ENCODE measurements at regions not wholly inside any gene's neighbourhood (a gene's known extent, or its start where the extent isn't known, plus 50 kb on each side); places are given as distances from the start of the nearest gene placed in this dataset.

- TF ChIP-seq, protein P1, sequence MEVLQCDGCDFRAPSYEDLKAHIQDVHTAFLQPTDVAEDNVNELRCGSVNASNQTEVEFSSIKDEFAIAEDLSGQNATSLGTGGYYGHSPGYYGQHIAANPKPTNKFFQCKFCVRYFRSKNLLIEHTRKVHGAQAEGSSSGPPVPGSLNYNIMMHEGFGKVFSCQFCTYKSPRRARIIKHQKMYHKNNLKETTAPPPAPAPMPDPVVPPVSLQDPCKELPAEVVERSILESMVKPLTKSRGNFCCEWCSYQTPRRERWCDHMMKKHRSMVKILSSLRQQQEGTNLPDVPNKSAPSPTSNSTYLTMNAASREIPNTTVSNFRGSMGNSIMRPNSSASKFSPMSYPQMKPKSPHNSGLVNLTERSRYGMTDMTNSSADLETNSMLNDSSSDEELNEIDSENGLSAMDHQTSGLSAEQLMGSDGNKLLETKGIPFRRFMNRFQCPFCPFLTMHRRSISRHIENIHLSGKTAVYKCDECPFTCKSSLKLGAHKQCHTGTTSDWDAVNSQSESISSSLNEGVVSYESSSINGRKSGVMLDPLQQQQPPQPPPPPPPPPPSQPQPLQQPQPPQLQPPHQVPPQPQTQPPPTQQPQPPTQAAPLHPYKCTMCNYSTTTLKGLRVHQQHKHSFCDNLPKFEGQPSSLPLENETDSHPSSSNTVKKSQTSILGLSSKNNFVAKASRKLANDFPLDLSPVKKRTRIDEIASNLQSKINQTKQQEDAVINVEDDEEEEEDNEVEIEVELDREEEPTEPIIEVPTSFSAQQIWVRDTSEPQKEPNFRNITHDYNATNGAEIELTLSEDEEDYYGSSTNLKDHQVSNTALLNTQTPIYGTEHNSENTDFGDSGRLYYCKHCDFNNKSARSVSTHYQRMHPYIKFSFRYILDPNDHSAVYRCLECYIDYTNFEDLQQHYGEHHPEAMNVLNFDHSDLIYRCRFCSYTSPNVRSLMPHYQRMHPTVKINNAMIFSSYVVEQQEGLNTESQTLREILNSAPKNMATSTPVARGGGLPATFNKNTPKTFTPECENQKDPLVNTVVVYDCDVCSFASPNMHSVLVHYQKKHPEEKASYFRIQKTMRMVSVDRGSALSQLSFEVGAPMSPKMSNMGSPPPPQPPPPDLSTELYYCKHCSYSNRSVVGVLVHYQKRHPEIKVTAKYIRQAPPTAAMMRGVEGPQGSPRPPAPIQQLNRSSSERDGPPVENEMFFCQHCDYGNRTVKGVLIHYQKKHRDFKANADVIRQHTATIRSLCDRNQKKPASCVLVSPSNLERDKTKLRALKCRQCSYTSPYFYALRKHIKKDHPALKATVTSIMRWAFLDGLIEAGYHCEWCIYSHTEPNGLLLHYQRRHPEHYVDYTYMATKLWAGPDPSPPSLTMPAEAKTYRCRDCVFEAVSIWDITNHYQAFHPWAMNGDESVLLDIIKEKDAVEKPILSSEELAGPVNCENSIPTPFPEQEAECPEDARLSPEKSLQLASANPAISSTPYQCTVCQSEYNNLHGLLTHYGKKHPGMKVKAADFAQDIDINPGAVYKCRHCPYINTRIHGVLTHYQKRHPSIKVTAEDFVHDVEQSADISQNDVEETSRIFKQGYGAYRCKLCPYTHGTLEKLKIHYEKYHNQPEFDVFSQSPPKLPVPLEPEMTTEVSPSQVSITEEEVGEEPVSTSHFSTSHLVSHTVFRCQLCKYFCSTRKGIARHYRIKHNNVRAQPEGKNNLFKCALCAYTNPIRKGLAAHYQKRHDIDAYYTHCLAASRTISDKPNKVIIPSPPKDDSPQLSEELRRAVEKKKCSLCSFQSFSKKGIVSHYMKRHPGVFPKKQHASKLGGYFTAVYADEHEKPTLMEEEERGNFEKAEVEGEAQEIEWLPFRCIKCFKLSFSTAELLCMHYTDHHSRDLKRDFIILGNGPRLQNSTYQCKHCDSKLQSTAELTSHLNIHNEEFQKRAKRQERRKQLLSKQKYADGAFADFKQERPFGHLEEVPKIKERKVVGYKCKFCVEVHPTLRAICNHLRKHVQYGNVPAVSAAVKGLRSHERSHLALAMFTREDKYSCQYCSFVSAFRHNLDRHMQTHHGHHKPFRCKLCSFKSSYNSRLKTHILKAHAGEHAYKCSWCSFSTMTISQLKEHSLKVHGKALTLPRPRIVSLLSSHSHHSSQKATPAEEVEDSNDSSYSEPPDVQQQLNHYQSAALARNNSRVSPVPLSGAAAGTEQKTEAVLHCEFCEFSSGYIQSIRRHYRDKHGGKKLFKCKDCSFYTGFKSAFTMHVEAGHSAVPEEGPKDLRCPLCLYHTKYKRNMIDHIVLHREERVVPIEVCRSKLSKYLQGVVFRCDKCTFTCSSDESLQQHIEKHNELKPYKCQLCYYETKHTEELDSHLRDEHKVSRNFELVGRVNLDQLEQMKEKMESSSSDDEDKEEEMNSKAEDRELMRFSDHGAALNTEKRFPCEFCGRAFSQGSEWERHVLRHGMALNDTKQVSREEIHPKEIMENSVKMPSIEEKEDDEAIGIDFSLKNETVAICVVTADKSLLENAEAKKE (CRISPR knock-in tag; IDR thresholded peaks at IDR 0.05) = no peak
- TF ChIP-seq EZH2phosphoT487 (IDR thresholded peaks at IDR 0.05; ENCODE audit: unreplicated experiment) (no peak), EZH2 (IDR thresholded peaks at IDR 0.05; ENCODE audit: low read depth, unreplicated experiment) (no peak), ZNF331 (CRISPR knock-in tag; IDR thresholded peaks at IDR 0.05; ENCODE audit: low read depth) (no peak), ETS1 (IDR thresholded peaks at IDR 0.05) (no peak), ZNF114 (CRISPR knock-in tag; IDR thresholded peaks at IDR 0.05) (no peak)
- TF ChIP-seq, protein P2, sequence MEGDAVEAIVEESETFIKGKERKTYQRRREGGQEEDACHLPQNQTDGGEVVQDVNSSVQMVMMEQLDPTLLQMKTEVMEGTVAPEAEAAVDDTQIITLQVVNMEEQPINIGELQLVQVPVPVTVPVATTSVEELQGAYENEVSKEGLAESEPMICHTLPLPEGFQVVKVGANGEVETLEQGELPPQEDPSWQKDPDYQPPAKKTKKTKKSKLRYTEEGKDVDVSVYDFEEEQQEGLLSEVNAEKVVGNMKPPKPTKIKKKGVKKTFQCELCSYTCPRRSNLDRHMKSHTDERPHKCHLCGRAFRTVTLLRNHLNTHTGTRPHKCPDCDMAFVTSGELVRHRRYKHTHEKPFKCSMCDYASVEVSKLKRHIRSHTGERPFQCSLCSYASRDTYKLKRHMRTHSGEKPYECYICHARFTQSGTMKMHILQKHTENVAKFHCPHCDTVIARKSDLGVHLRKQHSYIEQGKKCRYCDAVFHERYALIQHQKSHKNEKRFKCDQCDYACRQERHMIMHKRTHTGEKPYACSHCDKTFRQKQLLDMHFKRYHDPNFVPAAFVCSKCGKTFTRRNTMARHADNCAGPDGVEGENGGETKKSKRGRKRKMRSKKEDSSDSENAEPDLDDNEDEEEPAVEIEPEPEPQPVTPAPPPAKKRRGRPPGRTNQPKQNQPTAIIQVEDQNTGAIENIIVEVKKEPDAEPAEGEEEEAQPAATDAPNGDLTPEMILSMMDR (conservative IDR thresholded peaks at IDR 0.05; ENCODE audit: low read depth in 2 of 2) = no peak
- TF ChIP-seq, protein P3, sequence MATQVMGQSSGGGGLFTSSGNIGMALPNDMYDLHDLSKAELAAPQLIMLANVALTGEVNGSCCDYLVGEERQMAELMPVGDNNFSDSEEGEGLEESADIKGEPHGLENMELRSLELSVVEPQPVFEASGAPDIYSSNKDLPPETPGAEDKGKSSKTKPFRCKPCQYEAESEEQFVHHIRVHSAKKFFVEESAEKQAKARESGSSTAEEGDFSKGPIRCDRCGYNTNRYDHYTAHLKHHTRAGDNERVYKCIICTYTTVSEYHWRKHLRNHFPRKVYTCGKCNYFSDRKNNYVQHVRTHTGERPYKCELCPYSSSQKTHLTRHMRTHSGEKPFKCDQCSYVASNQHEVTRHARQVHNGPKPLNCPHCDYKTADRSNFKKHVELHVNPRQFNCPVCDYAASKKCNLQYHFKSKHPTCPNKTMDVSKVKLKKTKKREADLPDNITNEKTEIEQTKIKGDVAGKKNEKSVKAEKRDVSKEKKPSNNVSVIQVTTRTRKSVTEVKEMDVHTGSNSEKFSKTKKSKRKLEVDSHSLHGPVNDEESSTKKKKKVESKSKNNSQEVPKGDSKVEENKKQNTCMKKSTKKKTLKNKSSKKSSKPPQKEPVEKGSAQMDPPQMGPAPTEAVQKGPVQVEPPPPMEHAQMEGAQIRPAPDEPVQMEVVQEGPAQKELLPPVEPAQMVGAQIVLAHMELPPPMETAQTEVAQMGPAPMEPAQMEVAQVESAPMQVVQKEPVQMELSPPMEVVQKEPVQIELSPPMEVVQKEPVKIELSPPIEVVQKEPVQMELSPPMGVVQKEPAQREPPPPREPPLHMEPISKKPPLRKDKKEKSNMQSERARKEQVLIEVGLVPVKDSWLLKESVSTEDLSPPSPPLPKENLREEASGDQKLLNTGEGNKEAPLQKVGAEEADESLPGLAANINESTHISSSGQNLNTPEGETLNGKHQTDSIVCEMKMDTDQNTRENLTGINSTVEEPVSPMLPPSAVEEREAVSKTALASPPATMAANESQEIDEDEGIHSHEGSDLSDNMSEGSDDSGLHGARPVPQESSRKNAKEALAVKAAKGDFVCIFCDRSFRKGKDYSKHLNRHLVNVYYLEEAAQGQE (IDR thresholded peaks at IDR 0.05; ENCODE audit: unreplicated experiment) = no peak
Measured at GRCh38 chr2:235366390-235366789, 127.5 kb upstream of the AGAP1 start (continued).

Data from GM23338 (cell line).